Astrocyte of the spinal cord (primary cell): ENCODE measurements at regions not wholly inside any gene's neighbourhood (a gene's known extent, or its start where the extent isn't known, plus 50 kb on each side); places are given as distances from the start of the nearest gene placed in this dataset.

Experiments used
- DNase-seq: peaks from one replicate; pipeline ENCODE4 v3.0.0; 2011; ENCODE audit warnings: low read depth, low spot score
- H3K4me3 ChIP-seq: 2 replicates; pipeline ENCODE4 v1.5.1; 2011; ENCODE audit warnings: low read depth, mild to moderate bottlenecking, low read length, moderate library complexity
- in situ Hi-C: cut with HindIII; loops from 2 replicates; pipeline ENCODE4 v1.10.0; 2017; ENCODE audit warnings: low sequenced_read_pairs
- TF ChIP-seq, protein P1 (sequence below): IDR thresholded peaks from 2 replicates; pipeline ENCODE4 v1.5.1; 2012; ENCODE audit warnings: low read depth, mild to moderate bottlenecking, low read length, inconsistent platforms

DNA sequence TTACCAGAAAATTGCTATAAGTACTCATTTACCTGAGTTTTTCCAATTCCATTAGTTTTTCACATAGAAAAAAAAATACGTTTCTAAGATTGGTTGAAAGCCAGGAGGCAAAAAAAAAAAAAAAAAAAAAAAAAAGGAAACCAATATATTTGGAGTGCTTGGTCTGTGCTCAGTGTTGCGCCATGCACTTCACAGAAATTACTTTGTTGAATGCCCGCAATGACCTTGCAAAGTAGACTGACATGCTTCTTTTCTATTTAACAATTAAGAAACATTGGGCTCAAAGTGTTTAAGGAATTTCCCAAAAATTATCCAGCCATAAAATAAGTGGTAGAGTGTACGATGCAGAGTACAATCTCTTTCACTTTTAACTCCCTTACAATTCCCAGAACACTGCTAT is 65.2 kb upstream of the PAPPA start:
- H3K4me3 ChIP-seq, result no peak overlapping the region
- TF ChIP-seq, protein P1, sequence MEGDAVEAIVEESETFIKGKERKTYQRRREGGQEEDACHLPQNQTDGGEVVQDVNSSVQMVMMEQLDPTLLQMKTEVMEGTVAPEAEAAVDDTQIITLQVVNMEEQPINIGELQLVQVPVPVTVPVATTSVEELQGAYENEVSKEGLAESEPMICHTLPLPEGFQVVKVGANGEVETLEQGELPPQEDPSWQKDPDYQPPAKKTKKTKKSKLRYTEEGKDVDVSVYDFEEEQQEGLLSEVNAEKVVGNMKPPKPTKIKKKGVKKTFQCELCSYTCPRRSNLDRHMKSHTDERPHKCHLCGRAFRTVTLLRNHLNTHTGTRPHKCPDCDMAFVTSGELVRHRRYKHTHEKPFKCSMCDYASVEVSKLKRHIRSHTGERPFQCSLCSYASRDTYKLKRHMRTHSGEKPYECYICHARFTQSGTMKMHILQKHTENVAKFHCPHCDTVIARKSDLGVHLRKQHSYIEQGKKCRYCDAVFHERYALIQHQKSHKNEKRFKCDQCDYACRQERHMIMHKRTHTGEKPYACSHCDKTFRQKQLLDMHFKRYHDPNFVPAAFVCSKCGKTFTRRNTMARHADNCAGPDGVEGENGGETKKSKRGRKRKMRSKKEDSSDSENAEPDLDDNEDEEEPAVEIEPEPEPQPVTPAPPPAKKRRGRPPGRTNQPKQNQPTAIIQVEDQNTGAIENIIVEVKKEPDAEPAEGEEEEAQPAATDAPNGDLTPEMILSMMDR, result no peak
- DNase-seq, result no peak
- in situ Hi-C loops, result no loop called here

DNA sequence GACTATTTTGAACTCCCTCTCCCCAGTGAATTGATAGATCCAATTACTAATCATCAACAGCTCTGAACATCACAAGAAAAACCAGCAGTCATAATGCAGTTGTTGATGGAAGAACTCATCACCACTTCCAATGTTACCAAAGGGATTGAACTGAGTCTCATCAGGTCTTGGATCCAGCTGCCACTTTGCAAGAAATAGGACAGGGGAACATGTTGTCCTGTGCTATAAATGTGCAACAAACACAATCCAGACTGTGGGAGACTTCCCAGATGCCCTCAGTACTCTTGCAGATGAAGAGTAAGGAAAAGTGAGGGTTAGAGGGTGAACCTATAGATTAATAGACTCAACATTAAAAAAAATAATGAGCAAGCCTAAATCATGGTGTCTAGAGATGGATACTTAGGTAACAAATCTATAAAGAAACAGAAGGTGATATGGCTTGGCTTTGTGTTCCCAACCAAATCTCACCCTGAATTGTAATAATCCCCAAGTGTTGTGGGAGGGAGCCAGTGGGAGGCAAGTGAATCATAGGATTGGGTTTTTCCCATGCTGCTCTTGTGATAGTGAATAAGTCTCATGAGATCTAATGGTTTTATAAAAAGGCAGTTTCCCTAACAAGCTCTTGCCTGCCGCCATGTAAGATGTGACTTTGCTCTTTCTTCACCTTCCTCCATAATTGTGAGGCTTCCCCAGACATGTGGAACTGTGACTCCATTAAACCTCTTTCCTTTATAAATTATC is 63.4 kb upstream of the PAPPA start:
- TF ChIP-seq, protein P1, result no peak
- in situ Hi-C loops, result no loop called here
- no peak for DNase-seq
- H3K4me3 ChIP-seq, result no peak overlapping the region

DNA sequence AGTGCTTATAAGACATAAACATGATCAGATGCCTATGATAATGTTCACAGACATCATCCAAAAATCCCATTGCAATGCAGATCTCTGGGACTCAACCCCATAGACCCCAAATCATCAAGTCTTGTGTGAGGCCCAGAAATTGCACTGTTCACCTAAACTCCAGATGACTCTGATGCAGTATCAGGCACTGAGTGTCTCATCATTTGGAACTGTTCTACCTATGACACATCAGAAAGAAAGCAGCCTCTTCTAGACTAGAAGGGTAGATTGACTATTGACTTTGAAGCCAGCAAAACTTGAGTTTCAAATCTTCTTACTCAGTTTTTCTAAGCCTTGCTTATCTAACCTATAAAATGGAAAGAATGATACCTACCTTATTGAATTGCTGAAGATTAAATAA is 58.7 kb upstream of the PAPPA start:
- DNase-seq, result no peak
- no peak overlapping the region for H3K4me3 ChIP-seq
- in situ Hi-C loops, result no loop called here
- TF ChIP-seq, protein P1, result no peak

DNA sequence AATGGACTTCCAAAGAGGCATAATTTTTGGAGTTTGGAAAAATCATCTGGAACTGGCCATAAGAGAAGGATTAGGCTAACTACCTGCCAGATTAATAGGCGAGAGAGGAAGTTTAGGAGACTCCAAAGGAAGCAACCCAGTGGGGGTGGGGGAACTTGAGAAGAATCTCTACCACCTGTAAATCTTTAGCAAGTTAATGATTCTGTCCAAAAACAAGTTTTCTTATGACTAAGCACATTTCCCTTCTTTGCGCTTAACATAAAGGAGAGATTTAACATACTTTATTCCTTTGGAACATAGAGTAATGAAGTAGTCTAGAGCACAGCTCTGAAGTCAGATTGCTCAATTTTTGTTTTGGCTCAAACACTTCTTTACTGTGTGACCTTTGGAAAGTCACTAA is 58.2 kb upstream of the PAPPA start:
- H3K4me3 ChIP-seq, result no peak overlapping the region
- no peak for DNase-seq
- TF ChIP-seq, protein P1, result no peak
- in situ Hi-C loops, result no loop called here

DNA sequence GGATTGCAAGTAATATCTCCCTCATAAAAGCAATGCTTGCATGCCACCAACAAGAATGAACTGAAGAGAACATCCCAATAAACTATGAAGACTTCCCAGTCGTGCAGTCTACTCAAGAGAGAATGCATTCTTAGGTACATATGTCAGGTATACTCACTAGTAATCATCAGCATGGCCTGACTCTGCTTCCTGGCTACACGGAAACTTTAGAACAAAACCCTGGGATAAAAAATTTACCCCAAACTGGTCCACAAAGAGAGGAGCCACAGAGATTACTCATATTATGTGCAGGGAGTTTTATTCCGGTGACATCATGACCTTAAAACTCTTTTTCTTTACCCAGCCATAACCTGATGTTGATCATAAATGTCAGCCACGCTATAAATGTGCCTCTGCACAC is 57.5 kb upstream of the PAPPA start:
- TF ChIP-seq, protein P1, result no peak
- no peak for DNase-seq
- H3K4me3 ChIP-seq, result no peak overlapping the region
- in situ Hi-C loops, result no loop called here

DNA sequence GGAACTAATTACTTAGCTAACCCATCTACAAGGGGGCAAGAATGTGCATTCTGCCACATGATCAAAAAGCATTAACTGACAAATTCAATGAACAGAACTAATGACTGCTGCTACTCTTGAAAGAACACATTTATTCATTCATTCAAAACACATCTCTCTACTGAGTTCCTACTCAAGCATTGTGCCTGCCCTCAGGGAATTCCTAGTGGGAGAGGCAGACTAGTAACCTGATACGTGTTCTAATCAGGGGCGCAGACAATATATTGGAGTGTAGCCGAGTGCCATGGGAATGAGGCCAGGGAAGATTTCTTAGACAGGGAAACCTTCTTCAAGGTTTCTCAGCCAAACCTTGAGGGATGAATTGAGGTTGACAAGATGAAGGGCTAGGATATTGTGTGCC is 56.7 kb upstream of the PAPPA start:
- DNase-seq, result no peak
- in situ Hi-C loops, result no loop called here
- TF ChIP-seq, protein P1, result no peak
- H3K4me3 ChIP-seq, result no peak overlapping the region
